ENCODE measurements at regions not wholly inside any gene's neighbourhood (a gene's known extent, or its start where the extent isn't known, plus 50 kb on each side); places are given as distances from the start of the nearest gene placed in this dataset.

DNA sequence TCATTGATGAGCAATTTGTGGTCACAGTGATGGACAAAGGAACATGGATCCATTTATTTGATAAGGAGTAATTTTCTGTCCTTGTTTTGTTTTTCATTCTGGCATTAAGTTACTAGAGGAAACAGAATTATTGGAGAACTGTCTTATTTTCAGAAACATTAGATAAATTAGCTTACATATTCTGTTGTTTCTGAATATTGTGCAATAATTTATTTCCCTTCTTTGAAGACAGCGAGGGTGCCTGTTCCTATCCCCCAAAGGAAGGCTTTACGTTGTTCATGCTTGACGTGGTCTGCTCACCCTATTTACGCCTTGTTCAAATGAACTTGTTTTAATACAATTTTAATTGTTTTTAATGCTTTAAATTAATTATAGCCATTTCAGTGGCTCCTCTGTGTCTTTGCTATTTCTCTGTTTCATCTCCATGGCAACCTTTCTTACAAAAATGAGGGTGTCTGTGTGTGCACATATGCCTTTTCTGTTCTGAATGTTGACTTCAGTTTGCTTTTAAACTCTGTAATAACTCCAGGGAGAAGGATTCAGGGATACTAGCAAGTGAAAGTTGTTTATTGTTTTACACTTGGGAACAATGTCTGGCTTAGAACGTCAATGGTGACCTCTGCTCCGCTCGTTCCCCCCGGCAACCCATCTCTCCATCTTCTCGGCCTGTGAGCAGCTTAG lies 138.3 kb upstream of the PLET1 start:
- no peak overlapping the region for H3K9ac ChIP-seq (replicated peaks; ENCODE audit: extremely low read depth, insufficient read depth, low read length)
- H3K79me2 ChIP-seq (ENCODE audit: control insufficient read depth, insufficient read depth, low read length), result no peaks in the 10 kb centered on the region
- POLR2A ChIA-PET, result no interaction called here
- H3K27ac ChIP-seq (ENCODE audit: insufficient read depth, low read depth, low read length), result no peak overlapping the region
- H3K27me3 ChIP-seq (ENCODE audit: control insufficient read depth in 2 of 2, insufficient read depth in 2 of 2, low read length in 2 of 2), result no peaks in the 10 kb centered on the region
- BruUV-seq (replicated peaks), result no TSS peak
- H2AFZ ChIP-seq (ENCODE audit: low read depth, low read length), result no peak overlapping the region
- no peaks in the 10 kb centered on the region for H3K9me1 ChIP-seq (replicated peaks; ENCODE audit: control insufficient read depth, extremely low read depth, insufficient read depth, low read length)
- no peak overlapping the region for H3K4me2 ChIP-seq (ENCODE audit: insufficient read depth, low read length)
- H4K20me1 ChIP-seq (replicated peaks; ENCODE audit: control insufficient read depth, extremely low read depth, insufficient read depth, low read length), result no peaks in the 10 kb centered on the region
- intact Hi-C loops (cut with micrococcal nuclease), result no loop called here
- dilution Hi-C loops (cut with MboI; ENCODE audit: extremely low pct_ligation_motif_present, low sequenced_read_pairs), result no loop called here
- H3K4me1 ChIP-seq (ENCODE audit: control insufficient read depth, extremely low read depth, insufficient read depth, low read length), result no peaks in the 10 kb centered on the region
- CTCF ChIA-PET, result no interaction called here
- H3K9me3 ChIP-seq (replicated peaks; ENCODE audit: control insufficient read depth, insufficient read depth, low read length), result no peaks in the 10 kb centered on the region
- TF ChIP-seq JUN (IDR thresholded peaks at IDR 0.05; ENCODE audit: borderline replicate concordance, insufficient read depth, insufficient read length, low read depth) (no peak), GATA2 (IDR thresholded peaks at IDR 0.05; ENCODE audit: insufficient read depth, insufficient read length, low read depth, low read length) (no peak), MYC (IDR thresholded peaks at IDR 0.05; ENCODE audit: low read depth, low read length) (no peak), FOS (IDR thresholded peaks at IDR 0.05; ENCODE audit: borderline replicate concordance, insufficient read depth, low read length) (no peak), POLR2AphosphoS5 (IDR thresholded peaks at IDR 0.05; ENCODE audit: insufficient read depth, low read depth, low read length) (no peak), EZH2 (IDR thresholded peaks at IDR 0.05; ENCODE audit: borderline replicate concordance, low read depth, low read length, severe bottlenecking) (no peak), POLR2A (IDR thresholded peaks at IDR 0.05; ENCODE audit: low read depth, low read length) (no peak)
- TF ChIP-seq, protein P1, sequence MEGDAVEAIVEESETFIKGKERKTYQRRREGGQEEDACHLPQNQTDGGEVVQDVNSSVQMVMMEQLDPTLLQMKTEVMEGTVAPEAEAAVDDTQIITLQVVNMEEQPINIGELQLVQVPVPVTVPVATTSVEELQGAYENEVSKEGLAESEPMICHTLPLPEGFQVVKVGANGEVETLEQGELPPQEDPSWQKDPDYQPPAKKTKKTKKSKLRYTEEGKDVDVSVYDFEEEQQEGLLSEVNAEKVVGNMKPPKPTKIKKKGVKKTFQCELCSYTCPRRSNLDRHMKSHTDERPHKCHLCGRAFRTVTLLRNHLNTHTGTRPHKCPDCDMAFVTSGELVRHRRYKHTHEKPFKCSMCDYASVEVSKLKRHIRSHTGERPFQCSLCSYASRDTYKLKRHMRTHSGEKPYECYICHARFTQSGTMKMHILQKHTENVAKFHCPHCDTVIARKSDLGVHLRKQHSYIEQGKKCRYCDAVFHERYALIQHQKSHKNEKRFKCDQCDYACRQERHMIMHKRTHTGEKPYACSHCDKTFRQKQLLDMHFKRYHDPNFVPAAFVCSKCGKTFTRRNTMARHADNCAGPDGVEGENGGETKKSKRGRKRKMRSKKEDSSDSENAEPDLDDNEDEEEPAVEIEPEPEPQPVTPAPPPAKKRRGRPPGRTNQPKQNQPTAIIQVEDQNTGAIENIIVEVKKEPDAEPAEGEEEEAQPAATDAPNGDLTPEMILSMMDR (IDR thresholded peaks at IDR 0.05; ENCODE audit: extremely low read depth in 1 of 2, insufficient read depth in 1 of 2, low read depth in 1 of 2, low read length in 2 of 2), result no peak
- TF ChIP-seq, protein P2, sequence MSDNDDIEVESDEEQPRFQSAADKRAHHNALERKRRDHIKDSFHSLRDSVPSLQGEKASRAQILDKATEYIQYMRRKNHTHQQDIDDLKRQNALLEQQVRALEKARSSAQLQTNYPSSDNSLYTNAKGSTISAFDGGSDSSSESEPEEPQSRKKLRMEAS (IDR thresholded peaks at IDR 0.05; ENCODE audit: insufficient read depth, insufficient read length), result no peak
- DNase-seq (ENCODE audit: low read depth, low spot score) (no peak), FAIRE-seq (no peak)
- no peaks in the 10 kb centered on the region for H3K36me3 ChIP-seq (ENCODE audit: control insufficient read depth in 2 of 2, extremely low read depth in 1 of 2, insufficient read depth in 2 of 2, low read length in 2 of 2)
- H3K4me3 ChIP-seq (replicated peaks in 1 of 3; ENCODE audit: insufficient read depth in 1 of 3, low read depth in 1 of 3, low read length in 3 of 3), result no peak overlapping the region
